HEK293 (cell line): ENCODE measurements at regions not wholly inside any gene's neighbourhood (a gene's known extent, or its start where the extent isn't known, plus 50 kb on each side); places are given as distances from the start of the nearest gene placed in this dataset.

Source experiments
- CTCF ChIA-PET: fragments of 350-600 bp; formaldehyde crosslinking; extraction: SDS; loops from one replicate; lab custom pipeline; 2021; ENCODE audit warnings: antibody characterized with exemption; lab: Yijun Ruan, JAX
- POLR2A ChIA-PET: fragments of 300-600 bp; formaldehyde crosslinking; extraction: SDS; loops from one replicate; lab custom pipeline; 2020; ENCODE audit warnings: antibody characterized with exemption, inconsistent platforms; lab: Yijun Ruan, JAX
- H3K27ac ChIP-seq: fragments of 200-500 bp; sonication (Bioruptor generic); 2 replicates; pipeline ENCODE4 v1.5.1; 2014; ENCODE audit warnings: low read depth, low read length, control low read depth, inconsistent platforms; ENCODE audit errors: extremely low read depth
- H3K36me3 ChIP-seq, 2 experiments: fragments of 200-500 bp in 1 of 2; sonication (Bioruptor generic) in 1 of 2; 1 replicate in 1 of 2; 2 replicates in 1 of 2; pipeline ENCODE4 v1.5.1; 2014 to 2017; ENCODE audit warnings: inconsistent platforms in 2 of 2, low read length in 2 of 2; ENCODE audit not compliant: control insufficient read depth in 2 of 2, insufficient read depth in 1 of 2
- H3K4me1 ChIP-seq: fragments of 200-500 bp; sonication (Bioruptor generic); 2 replicates; pipeline ENCODE4 v1.5.1; 2014; ENCODE audit warnings: mild to moderate bottlenecking, low read length, inconsistent platforms; ENCODE audit not compliant: control insufficient read depth, insufficient read depth
- H3K4me3 ChIP-seq: 2 replicates; pipeline ENCODE4 v1.5.1; 2011; ENCODE audit warnings: low read depth, mild to moderate bottlenecking, control low read depth, low read length, moderate library complexity
- H3K9me3 ChIP-seq: fragments of 200-500 bp; sonication (Bioruptor generic); 2 replicates; pipeline ENCODE4 v1.5.1; 2014; ENCODE audit warnings: low read depth, low read length, inconsistent platforms; ENCODE audit not compliant: control insufficient read depth, insufficient read depth
- GLI2 ChIP-seq: fragments of 450-650 bp; formaldehyde crosslinking; IDR thresholded peaks from 2 replicates; pipeline ENCODE4; 2017; ENCODE audit warnings: missing biosample characterization, missing genetic modification characterization, low read depth, borderline replicate concordance
- GLIS2 ChIP-seq: fragments of 450-650 bp; formaldehyde crosslinking; IDR thresholded peaks from 2 replicates; pipeline ENCODE4 v1.5.1; 2016; ENCODE audit warnings: missing biosample characterization, missing genetic modification characterization
- REST ChIP-seq: fragments of 450-650 bp; formaldehyde crosslinking; IDR thresholded peaks from 2 replicates; pipeline ENCODE4 v1.5.1; 2016; ENCODE audit warnings: missing biosample characterization, missing genetic modification characterization
- WT1 ChIP-seq: fragments of 450-650 bp; formaldehyde crosslinking; IDR thresholded peaks from 2 replicates; pipeline ENCODE4 v1.5.1; 2016; ENCODE audit warnings: missing biosample characterization, missing genetic modification characterization
- ZFP3 ChIP-seq: fragments of 450-650 bp; formaldehyde crosslinking; IDR thresholded peaks from 2 replicates; pipeline ENCODE4 v1.5.1; 2016; ENCODE audit warnings: low read depth, missing biosample characterization, missing genetic modification characterization
- ZIC2 ChIP-seq: fragments of 450-650 bp; formaldehyde crosslinking; IDR thresholded peaks from 2 replicates; pipeline ENCODE4 v1.5.1; 2016; ENCODE audit warnings: missing biosample characterization, missing genetic modification characterization
- ZNF133 ChIP-seq: fragments of 450-650 bp; formaldehyde crosslinking; IDR thresholded peaks from 2 replicates; pipeline ENCODE4 v1.5.1; 2016; ENCODE audit warnings: missing biosample characterization, missing genetic modification characterization
- ZNF184 ChIP-seq: fragments of 450-650 bp; IDR thresholded peaks from 2 replicates; pipeline ENCODE4 v1.5.1; 2018; ENCODE audit warnings: missing biosample characterization, mild to moderate bottlenecking, missing genetic modification characterization
- ZNF19 ChIP-seq: fragments of 450-650 bp; formaldehyde crosslinking; IDR thresholded peaks from 2 replicates; pipeline ENCODE4; 2016; ENCODE audit warnings: missing biosample characterization, missing genetic modification characterization, low read depth
- ZNF239 ChIP-seq: fragments of 450-650 bp; formaldehyde crosslinking; IDR thresholded peaks from 2 replicates; pipeline ENCODE4 v1.5.1; 2016; ENCODE audit warnings: missing biosample characterization, missing genetic modification characterization
- ZNF302 ChIP-seq: fragments of 450-650 bp; formaldehyde crosslinking; IDR thresholded peaks from 2 replicates; pipeline ENCODE4 v1.5.1; 2016; ENCODE audit warnings: missing biosample characterization, missing genetic modification characterization, low read depth
- ZNF324 ChIP-seq: fragments of 450-650 bp; formaldehyde crosslinking; IDR thresholded peaks from 2 replicates; pipeline ENCODE4 v1.5.1; 2016; ENCODE audit warnings: missing biosample characterization, missing genetic modification characterization
- ZNF350 ChIP-seq: fragments of 450-650 bp; formaldehyde crosslinking; IDR thresholded peaks from 2 replicates; pipeline ENCODE4 v1.5.0; 2017; ENCODE audit warnings: missing biosample characterization, mild to moderate bottlenecking, missing genetic modification characterization
- ZNF362 ChIP-seq: fragments of 450-650 bp; formaldehyde crosslinking; IDR thresholded peaks from 2 replicates; pipeline ENCODE4 v1.5.1; 2016; ENCODE audit warnings: missing biosample characterization, missing genetic modification characterization
- ZNF391 ChIP-seq: fragments of 450-650 bp; formaldehyde crosslinking; IDR thresholded peaks from 2 replicates; pipeline ENCODE4 v1.5.1; 2016; ENCODE audit warnings: low read depth, missing biosample characterization, missing genetic modification characterization, borderline replicate concordance
- ZNF416 ChIP-seq: fragments of 450-650 bp; formaldehyde crosslinking; IDR thresholded peaks from 2 replicates; pipeline ENCODE4 v1.5.1; 2016; ENCODE audit warnings: missing biosample characterization, missing genetic modification characterization
- ZNF501 ChIP-seq: fragments of 450-650 bp; formaldehyde crosslinking; IDR thresholded peaks from 2 replicates; pipeline ENCODE4 v1.5.1; 2016; ENCODE audit warnings: missing biosample characterization, missing genetic modification characterization
- ZNF530 ChIP-seq: fragments of 450-650 bp; formaldehyde crosslinking; IDR thresholded peaks from 2 replicates; pipeline ENCODE4 v1.5.1; 2016; ENCODE audit warnings: low read depth, missing biosample characterization, missing genetic modification characterization
- ZNF571 ChIP-seq: fragments of 450-650 bp; formaldehyde crosslinking; IDR thresholded peaks from 2 replicates; pipeline ENCODE4 v1.5.0; 2017; ENCODE audit warnings: missing biosample characterization, missing genetic modification characterization
- ZNF596 ChIP-seq: fragments of 450-650 bp; IDR thresholded peaks from 2 replicates; pipeline ENCODE4 v1.5.0; 2018; ENCODE audit warnings: missing biosample characterization, mild to moderate bottlenecking, missing genetic modification characterization, moderate library complexity
- ZNF660 ChIP-seq: fragments of 450-650 bp; IDR thresholded peaks from 2 replicates; pipeline ENCODE4 v1.5.1; 2018; ENCODE audit warnings: missing biosample characterization, mild to moderate bottlenecking, missing genetic modification characterization
- ZNF670 ChIP-seq: fragments of 450-650 bp; formaldehyde crosslinking; IDR thresholded peaks from 2 replicates; pipeline ENCODE4 v1.5.1; 2016; ENCODE audit warnings: missing biosample characterization, missing genetic modification characterization, low read depth
- ZNF768 ChIP-seq: fragments of 450-650 bp; formaldehyde crosslinking; IDR thresholded peaks from 2 replicates; pipeline ENCODE4 v1.5.1; 2018; ENCODE audit warnings: missing biosample characterization, mild to moderate bottlenecking, missing genetic modification characterization
- ZNF785 ChIP-seq: fragments of 450-650 bp; formaldehyde crosslinking; IDR thresholded peaks from 2 replicates; pipeline ENCODE4 v1.5.1; 2016; ENCODE audit warnings: missing biosample characterization, missing genetic modification characterization

GRCh38 chr22:26801449-26801848, 144.1 kb downstream of the MIAT start:
- Histone ChIP-seq H3K36me3 (no peaks in the 10 kb centered on the region), H3K4me3 (no peak overlapping the region), H3K9me3 (no peaks in the 10 kb centered on the region), H3K4me1 (no peaks in the 10 kb centered on the region), H3K27ac (no peak overlapping the region)
- CTCF ChIA-PET = no interaction called here
- no peak for TF ChIP-seq ZNF785 (tag by site-specific recombination)
- 0 out of 2 replicates have a peak, but pooled peaks have one; percentile 54 for TF ChIP-seq ZNF768 (tag by site-specific recombination)
- POLR2A ChIA-PET = no interaction called here

GRCh38 chr22:26804315-26804714, 146.9 kb downstream of the MIAT start:
- CTCF ChIA-PET = interaction anchor here (0.7 kb wide), 1 partner anchor 132 kb away, joined by 3 read pairs; no protein-coding TSS in a partner anchor
- POLR2A ChIA-PET = no interaction called here
- H3K4me1 ChIP-seq = no peaks in the 10 kb centered on the region
- TF ChIP-seq ZNF362 (tag by site-specific recombination) = no peak
- TF ChIP-seq ZNF571 (tag by site-specific recombination) = no peak
- no peak for TF ChIP-seq ZNF660 (tag by site-specific recombination)
- no peaks in the 10 kb centered on the region for H3K36me3 ChIP-seq
- H3K27ac ChIP-seq = no peak overlapping the region
- no peak overlapping the region for H3K4me3 ChIP-seq
- no peaks in the 10 kb centered on the region for H3K9me3 ChIP-seq

- Histone ChIP-seq H3K4me3 (no peak overlapping the region), H3K9me3 (no peaks in the 10 kb centered on the region), H3K27ac (no peak overlapping the region), H3K4me1 (no peaks in the 10 kb centered on the region), H3K36me3 (no peaks in the 10 kb centered on the region)
- ChIA-PET POLR2A (no interaction called here), CTCF (no interaction called here)
- TF ChIP-seq ZNF768 (tag by site-specific recombination) (no peak), ZIC2 (tag by site-specific recombination) (peak; percentile 37; the same call in 1 of the 2 replicates), ZNF184 (no peak)
These were observed 147.6 kb downstream of the MIAT start for GRCh38 chr22:26804911-26805539.

GRCh38 chr22:26806445-26807175, 149.2 kb downstream of the MIAT start:
- Histone ChIP-seq H3K4me3 (no peak overlapping the region), H3K27ac (no peak overlapping the region), H3K4me1 (no peaks in the 10 kb centered on the region), H3K9me3 (no peaks in the 10 kb centered on the region), H3K36me3 (no peaks in the 10 kb centered on the region)
- ChIA-PET CTCF (no interaction called here), POLR2A (interaction anchor here (1.2 kb wide), 1 partner anchor 127 kb away, joined by 3 read pairs; no protein-coding TSS in a partner anchor)
- TF ChIP-seq ZNF302 = no peak
- no peak for TF ChIP-seq GLI2 (tag by site-specific recombination)
- TF ChIP-seq ZNF670 (tag by site-specific recombination) = no peak
- TF ChIP-seq ZNF530 (tag by site-specific recombination) = no peak
- no peak for TF ChIP-seq ZNF416
- TF ChIP-seq ZNF596 (tag by site-specific recombination) = no peak
- TF ChIP-seq ZFP3 (tag by site-specific recombination) = no peak
- no peak for TF ChIP-seq ZNF19 (tag by site-specific recombination)
- no peak for TF ChIP-seq WT1 (tag by site-specific recombination)
- no peak for TF ChIP-seq ZNF350 (tag by site-specific recombination)
- TF ChIP-seq REST = no peak
- no peak for TF ChIP-seq ZNF501
- no peak for TF ChIP-seq ZNF324 (tag by site-specific recombination)
- TF ChIP-seq ZNF239 (tag by site-specific recombination) = no peak
- no peak for TF ChIP-seq ZNF133 (tag by site-specific recombination)
- TF ChIP-seq GLIS2 = no peak
- TF ChIP-seq ZNF391 (tag by site-specific recombination) = no peak
